TTC549 (cell line): ENCODE measurements at regions not wholly inside any gene's neighbourhood (a gene's known extent, or its start where the extent isn't known, plus 50 kb on each side); places are given as distances from the start of the nearest gene placed in this dataset.
"Not testable (repeated sequence)": the region's sequence is repeated elsewhere in the genome, so short reads cannot be mapped to it uniquely, and the experiment has no call there.

Source experiments
- FAIRE-seq: peaks from 2 replicates; lab custom pipeline; 2012; peaks lifted over from hg19 to GRCh38; lab: Jason Lieb, UNC

GRCh38 chr6:142637624-142638351 is 307.2 kb downstream of the HIVEP2 start:
- no peak for FAIRE-seq

- FAIRE-seq, result no peak
Observed at GRCh38 chr6:142642651-142643050, 302.3 kb downstream of the HIVEP2 start.

- FAIRE-seq, result no peak
Observed at GRCh38 chr6:142644866-142645265, 300.1 kb downstream of the HIVEP2 start.

- FAIRE-seq, result no peak
Observed at GRCh38 chr6:142645663-142646062, 299.3 kb downstream of the HIVEP2 start.

GRCh38 chr6:142647449-142648035 is 297.4 kb downstream of the HIVEP2 start:
- FAIRE-seq, result no peak

GRCh38 chr6:142648036-142648451 is 296.9 kb downstream of the HIVEP2 start:
- FAIRE-seq, result no peak

- no peak for FAIRE-seq
Observed at GRCh38 chr6:142648526-142648925, 296.4 kb downstream of the HIVEP2 start.

- FAIRE-seq, result not testable (repeated sequence)
Observed at GRCh38 chr6:142649438-142650234, 295.3 kb downstream of the HIVEP2 start.

GRCh38 chr6:142651384-142651783 is 293.6 kb downstream of the HIVEP2 start:
- FAIRE-seq, result no peak

- FAIRE-seq, result no peak
Observed at GRCh38 chr6:142653710-142654420, 291.1 kb downstream of the HIVEP2 start.

GRCh38 chr6:142659661-142660060 is 285.3 kb downstream of the HIVEP2 start:
- no peak for FAIRE-seq

GRCh38 chr6:142665393-142665792 is 279.6 kb downstream of the HIVEP2 start:
- no peak for FAIRE-seq

GRCh38 chr6:142666599-142667185 is 278.3 kb downstream of the HIVEP2 start:
- no peak for FAIRE-seq

- no peak for FAIRE-seq
Observed at GRCh38 chr6:142669471-142670351, 275.3 kb downstream of the HIVEP2 start.

GRCh38 chr6:142671791-142672190 is 273.2 kb downstream of the HIVEP2 start:
- FAIRE-seq, result no peak

GRCh38 chr6:142675517-142675916 is 269.5 kb downstream of the HIVEP2 start:
- FAIRE-seq, result no peak

GRCh38 chr6:142676027-142676443 is 268.9 kb downstream of the HIVEP2 start:
- FAIRE-seq, result no peak

- FAIRE-seq, result no peak
Observed at GRCh38 chr6:142676647-142677192, 268.3 kb downstream of the HIVEP2 start.

GRCh38 chr6:142679907-142680700 is 264.9 kb downstream of the HIVEP2 start:
- FAIRE-seq, result no peak

- no peak for FAIRE-seq
Observed at GRCh38 chr6:142681099-142681498, 263.9 kb downstream of the HIVEP2 start.
